HG02981 (cell line): ENCODE measurements at regions not wholly inside any gene's neighbourhood (a gene's known extent, or its start where the extent isn't known, plus 50 kb on each side); places are given as distances from the start of the nearest gene placed in this dataset.

Source experiments
- ATAC-seq: cut with Tn5 transposase; IDR thresholded peaks from one replicate; pipeline ENCODE4 v1.9.1; 2021; ENCODE audit warnings: mild to moderate bottlenecking, moderate library complexity; ENCODE audit not compliant: unreplicated experiment

DNA sequence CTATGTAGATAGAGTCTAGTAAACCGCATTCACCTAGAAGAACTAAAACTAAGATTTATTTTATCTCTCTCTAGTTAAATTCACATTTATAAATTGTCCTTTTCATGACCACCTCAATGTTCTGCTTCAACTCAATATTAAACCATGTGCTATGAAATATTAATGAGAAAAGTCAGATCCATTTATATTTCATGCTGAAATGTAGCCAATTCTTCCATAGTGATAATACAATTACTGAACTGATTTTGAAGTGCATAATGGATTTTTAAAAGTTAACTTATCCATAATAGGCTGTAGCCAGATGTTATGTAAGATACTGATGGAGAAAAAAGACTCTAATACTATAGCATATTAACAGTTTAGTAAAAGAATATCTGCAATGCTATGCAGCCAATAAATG lies 479.7 kb upstream of the PCDH15 start:
- ATAC-seq = no peak

DNA sequence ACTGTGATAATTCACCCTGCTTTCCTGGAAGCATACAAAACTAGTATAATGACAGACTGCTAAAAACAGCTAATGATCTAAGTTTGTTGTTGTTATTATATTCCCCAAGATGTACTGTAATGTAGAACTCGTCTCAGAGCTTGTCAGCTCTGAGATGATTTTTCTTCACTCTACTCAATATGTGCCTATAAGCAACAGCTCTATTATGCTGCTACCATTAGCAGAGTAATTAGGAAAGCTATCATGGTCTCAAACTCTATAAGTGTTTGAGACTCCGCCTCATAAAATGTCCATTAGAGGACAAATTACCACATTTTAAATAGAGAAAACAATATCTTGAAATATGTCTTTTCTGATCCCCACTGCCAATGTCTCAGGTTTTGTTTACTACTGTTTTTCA lies 476.5 kb upstream of the PCDH15 start:
- no peak for ATAC-seq

DNA sequence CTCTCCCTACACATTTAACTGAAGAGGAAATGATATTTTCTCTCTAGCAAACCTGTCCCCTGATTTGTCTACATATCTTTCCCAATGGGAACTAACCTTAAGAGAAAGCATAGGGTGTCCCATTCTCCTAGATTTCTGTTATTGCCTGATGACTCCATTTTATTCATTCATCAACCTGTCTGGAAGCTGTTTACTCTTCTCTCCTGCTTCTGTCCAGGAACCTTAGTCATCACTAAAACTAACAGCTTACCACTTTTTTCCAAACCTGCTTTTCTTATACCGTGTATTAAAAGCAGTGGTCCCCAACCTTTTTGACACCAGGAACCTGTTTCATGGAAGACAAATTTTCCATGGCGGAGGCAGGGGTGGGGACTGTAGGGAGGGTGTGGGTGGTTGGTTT lies 473.3 kb upstream of the PCDH15 start:
- no peak for ATAC-seq

DNA sequence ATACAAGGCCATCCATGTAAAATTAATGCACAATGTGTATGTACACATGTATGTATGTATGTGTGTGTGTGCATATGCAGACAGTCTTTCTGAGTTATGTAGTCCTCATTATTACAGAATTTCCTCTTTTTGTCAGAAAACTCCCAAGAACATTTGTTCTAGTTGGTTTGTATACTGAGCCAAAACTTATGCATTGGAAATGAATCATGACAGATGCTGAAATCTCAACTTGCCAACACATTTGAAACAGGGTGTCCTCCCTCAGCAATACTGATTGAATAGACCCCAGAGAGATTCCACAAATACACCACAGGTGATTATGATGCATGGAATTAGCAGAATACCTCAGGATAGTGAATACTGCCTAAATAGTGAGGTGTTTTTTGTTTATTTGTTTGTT lies 472.9 kb upstream of the PCDH15 start:
- ATAC-seq = no peak

DNA sequence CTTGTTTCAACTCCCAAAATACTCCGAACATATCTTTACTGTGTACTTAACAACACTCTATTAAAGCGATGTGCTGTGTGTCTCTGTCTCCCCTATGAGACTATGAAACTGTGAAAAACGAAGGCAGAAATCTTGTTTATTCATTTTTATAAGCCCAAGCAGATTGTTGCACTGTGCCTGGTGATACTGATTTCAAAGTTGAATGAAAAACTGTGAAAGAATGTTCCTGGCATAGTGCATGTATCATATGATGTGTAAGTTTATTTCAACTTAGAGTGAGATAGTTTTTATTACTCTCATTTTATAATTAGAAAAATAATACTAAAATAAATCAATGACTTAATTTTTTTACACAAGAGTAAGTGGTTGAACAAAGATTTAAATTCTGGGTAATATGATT lies 471.9 kb upstream of the PCDH15 start:
- ATAC-seq = no peak

DNA sequence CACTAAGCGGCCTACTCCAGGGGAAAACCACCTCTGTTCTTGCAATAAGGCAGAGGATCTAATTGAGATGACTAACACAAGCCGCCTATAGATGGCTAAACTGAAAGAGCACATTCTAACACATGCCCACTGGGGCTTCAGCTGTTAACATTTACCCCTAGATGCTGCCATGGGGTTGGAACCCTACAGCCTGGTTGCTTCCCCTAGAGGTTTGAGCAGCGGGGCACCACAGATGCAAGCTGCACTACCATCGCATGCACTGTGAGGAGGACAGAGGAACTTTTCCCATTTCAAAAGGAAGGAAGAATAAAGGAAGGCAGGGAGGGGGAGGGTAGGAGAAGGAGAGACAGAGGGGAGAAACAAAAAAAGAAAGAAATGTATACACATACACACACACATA lies 465.8 kb upstream of the PCDH15 start:
- ATAC-seq = no peak

DNA sequence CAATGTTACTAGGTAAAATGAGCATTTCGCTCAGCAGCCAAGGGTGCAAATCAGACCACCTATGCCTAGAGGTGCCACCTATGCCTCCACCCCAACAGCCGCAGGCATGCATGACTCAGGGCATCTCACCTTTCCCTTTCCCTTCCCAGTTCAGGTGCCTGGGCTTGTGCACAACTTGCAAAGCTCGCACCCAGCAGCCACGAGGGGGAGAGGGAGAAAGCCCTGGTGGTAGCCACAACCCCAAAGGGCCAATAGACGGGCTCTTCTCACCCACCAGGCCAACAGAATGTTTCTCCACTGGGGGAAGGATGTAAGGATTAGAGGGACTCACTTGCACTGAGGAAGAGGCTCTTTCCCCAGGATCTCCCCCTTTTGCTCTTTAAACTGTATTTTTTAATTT lies 462.3 kb upstream of the PCDH15 start:
- ATAC-seq = no peak

DNA sequence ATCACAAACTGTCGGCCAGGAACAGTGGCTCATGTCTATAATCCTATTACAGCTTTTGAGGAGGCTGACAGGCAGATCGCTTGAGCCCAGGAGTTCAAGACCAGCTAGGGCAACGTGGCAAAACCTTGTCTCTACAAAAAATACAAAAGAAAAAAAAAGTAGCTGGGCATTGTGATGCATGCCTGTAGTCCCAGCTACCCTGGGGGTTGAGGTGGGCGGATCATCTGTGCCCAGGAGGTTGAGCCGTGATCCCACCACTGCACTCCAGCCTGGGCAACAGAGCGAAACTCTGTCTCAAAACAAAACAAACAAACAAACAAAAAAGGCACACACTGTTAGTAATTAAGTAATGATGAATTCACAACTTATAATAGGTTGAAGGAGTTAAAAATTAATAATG lies 441.5 kb upstream of the PCDH15 start:
- no peak for ATAC-seq

DNA sequence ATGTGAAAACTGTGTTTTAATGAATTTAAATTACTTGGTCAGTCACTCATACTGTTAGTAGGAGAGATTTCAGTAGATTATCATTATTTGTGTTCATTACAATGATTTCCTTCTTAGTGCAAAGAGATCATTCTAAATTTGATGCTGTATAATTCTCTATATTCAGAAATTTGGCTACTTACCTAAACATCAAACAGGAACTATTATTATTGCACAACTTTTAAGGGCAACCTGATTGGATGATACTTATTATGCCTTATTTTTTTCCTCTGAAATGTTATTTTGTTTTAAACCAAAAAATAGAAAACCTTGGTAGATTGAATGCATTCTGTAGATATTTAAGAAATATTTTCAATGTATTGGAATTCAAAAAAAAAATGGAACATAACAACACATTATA lies 436.4 kb upstream of the PCDH15 start:
- ATAC-seq = no peak

DNA sequence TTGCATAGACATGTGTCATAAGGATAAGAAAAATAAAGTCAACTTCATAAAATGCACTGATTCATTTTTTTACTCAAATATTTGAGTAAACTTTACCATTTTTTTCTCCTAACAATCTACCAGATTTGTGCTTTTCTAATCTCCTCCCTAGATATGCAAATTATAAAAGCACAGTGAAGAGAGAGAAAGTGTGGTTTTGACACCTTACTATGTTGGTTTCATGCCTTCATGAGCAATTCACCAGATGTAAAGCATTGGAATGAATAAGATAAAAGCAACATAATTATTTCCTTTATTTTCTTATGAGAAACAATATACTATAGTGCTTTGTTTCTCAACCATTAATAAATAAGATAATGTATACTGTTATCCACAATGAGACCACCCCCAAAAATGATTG lies 432.5 kb upstream of the PCDH15 start:
- peak; percentile 94 for ATAC-seq

DNA sequence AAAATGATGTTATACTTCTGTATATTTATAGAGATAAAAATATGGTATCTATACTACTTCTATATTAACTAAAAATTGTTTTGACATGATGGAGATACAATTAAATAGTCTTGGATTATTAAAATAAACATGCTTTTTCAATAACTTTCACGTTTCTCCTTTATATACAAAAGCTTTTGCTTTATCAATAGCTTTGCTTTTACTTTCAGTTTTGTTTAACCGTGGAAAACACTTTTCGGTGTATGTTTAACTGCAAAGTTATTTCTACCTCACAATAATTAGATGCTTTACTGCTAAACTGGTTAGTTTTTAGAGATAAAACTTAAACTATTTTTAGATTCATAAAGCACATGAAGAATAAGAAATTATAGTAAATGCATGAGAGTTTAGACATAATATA lies 432.1 kb upstream of the PCDH15 start:
- ATAC-seq = no peak

DNA sequence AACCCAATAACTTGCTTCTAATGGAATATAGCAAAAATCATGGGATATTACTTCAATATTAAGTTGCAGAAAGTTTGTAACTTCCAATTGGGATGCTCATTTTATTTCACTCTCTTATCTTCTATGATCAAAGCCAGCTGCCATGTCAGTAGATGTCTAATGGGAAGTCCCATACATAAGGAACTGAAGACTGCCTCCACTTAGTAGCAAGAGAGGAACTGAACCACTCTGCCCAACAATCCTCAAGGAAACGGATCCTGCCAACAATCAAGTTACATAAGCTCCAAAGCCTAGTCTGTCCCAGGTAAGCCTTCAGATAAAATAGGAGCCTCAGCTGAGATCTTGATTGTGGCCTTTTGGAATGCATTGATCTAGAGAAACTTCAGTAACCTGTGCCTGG lies 431.5 kb upstream of the PCDH15 start:
- ATAC-seq = no peak

DNA sequence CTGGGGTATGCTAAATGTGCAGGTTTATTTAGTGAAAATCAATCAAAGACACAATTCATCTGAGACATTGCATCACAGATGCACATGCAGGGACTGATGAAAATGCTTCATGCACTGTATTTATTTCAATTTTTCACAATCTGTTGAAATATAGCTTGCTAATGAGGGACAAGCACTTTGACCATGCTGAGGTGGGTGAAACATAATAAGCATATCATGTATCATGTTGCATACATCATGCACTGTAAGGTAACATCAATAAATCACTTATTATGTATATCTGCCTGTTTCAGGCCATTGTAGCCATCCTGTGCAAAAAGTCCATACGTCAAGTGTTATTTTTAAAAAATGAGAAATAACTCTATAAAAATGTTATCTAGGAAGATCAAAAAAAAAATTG lies 426.9 kb upstream of the PCDH15 start:
- ATAC-seq = no peak

DNA sequence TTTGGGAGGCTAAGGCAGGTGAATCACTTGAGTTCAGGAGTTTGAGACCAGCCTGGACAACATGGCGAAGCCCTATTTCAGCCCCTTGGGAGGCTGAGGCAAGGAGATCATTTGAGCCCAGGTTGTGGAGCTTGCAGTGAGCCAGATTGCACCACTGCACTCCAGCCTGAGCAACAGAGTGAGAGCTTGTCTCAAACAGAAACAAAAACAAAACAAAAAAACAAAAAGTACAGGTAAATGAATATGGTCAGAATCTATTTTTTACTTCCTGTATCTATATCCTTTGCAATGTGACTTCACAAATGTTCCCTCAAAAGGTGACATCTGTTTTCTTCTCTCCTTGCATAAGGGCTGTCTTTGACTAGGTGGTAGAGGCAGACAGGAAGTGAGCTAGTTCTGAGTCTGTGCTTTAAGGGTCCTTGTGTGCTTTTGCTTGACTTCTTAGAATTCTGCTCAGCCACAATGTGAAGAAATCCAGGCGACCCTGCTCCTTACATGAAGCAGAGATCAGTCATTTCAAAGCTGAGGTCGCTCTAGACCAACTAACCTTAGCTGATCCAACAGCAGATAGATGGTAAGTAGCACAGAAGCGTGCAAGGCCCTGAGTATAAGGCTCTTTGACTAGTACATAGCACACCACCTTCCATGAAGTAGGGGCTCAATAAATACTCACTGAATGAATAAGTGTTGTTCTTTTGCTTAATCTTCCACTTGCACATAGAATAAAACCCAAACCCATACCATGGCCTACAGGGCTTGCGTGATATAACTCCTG lies 423.2 kb upstream of the PCDH15 start:
- ATAC-seq = no peak

DNA sequence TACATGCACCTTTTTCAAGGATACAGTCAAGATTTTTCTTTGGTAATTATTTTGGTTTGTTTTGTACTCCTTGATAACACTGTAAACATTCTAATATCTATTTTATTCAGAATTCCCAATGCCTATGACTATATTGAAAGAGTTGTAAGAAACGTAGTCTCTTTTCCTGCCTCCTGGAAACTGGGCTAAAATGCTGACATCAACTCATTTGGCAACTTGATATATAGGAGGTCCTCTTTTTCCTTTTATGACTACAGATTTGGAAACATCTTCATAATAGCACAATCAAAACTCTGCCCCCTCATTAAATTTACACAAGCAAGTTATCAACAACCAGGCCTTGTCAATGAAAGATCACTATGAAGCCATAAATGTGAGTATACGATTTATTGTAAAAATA lies 422.3 kb upstream of the PCDH15 start:
- no peak for ATAC-seq

DNA sequence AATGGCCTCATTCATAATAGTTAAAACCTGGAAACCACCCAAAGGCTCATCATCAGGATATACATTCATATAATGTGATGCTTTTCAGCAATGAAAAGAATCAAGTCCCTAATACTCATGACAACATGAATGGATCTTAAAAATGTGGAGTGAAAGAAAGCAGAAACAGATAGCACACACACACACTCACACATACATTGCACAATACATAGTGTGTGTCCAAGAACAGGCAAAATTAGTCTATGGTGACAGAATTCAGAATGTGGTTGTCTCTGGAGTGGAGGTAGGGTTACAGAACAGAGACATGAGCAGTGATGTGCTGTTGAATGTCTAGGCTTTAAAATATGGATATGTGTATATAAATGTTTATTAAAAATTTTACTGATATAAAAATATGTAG lies 419.9 kb upstream of the PCDH15 start:
- ATAC-seq = no peak

DNA sequence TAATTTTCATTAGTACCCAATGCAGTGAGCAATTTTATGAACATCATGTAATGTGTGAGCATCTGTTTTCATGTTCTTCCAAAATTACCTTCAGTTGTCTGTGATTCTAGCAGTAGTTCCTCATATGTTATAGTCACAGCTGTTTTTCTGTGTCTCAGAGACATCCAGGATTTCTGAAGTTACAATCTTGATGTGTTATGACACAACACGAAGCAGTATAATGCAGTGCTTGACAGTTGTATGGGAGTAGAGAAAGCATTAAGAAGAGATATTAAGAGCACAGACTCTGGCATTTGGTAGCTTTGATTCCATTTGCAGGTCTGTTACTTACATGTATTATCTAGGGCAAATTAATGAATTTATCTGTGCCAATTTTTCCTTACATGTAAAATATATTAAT lies 414.7 kb upstream of the PCDH15 start:
- ATAC-seq = no peak

DNA sequence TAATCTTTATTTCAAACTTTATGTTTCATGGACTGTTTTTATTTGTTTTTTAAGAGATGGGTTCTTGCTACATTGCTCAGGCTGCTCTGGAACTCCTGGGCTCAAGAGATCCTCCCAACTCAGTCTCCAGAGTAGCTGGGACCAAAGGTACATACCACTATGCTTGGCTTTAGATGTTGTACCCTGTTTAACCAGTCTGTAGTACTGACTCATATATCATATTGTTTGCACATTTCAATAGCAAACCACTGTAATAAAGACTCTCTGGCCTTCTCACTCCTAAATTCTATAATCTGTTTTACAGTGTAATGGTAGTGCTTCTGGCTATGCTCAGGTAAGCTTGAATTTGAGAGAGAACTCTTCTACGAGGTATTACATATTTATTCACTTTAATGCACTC lies 413.6 kb upstream of the PCDH15 start:
- ATAC-seq = no peak

DNA sequence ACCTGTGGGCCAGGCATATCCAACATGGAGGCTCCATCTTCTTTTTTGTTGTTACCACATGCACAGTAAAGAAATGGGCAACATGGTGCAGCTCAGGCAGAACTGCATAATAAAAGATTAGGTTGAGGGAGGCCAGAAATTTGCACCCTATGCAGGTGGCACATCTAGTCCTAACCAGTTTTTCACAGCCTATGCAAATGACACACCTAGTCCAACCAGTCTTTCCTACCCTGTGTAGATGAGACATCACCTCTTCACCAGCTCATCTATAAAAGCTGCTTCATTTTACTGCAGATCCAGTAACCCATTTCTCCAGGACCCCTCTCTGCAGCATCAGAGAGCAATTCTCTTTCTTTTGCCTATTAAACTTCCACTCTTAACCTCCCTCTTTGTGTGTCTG lies 411.0 kb upstream of the PCDH15 start:
- ATAC-seq = no peak

DNA sequence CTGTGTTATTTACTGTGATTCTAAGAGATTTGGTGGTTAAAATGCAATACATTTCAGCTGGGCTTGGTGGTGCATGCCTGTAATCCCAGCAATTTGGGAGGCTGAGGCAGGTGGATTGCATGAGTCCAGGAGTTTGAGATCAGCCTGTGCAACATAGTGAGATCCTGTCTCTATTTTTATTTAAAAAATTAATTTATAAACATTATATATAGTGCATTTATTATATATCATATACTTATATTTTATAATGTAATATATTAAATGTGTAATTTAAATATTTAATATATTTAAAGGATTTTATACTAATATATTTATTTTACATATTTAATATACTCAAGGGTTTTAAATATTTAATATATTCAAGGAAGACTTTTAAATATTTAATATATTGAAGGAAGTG lies 402.8 kb upstream of the PCDH15 start:
- ATAC-seq = no peak

DNA sequence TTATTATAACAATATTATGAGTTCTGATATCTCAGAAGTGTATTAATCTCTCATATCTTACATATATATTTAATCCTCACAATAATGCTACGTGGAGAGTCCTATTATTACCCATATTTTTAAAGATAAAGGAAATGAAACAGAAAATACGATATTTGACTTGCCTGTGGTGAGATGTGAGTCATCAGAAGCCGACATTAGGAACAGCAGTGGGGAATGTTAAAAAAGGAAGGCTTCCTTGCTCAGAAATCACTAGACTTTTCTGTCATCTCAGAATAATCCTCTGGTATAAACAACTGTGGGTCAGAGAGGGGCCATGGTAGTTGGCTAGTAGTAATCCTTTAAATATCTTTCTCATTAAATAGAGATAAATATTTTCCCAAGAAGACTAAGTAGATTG lies 402.3 kb upstream of the PCDH15 start:
- no peak for ATAC-seq

DNA sequence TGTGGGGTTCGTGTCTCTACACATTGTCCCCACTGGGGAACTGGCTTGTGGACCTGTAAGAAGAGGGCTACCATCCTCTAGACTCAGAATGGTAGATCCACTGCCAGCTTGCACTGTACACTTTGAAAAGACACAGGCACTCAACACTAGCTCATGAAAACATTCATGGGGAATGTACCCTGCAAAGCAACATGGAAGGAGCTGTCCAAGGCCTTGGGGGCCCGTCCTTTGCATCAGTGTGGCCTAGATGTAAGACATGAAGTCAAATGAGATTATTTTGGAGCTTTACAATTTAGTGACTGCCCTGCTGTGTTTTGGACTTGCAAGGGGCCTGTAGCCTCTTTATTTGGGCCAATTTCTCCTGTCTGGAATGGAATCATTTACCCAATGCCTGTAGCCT lies 399.0 kb upstream of the PCDH15 start:
- no peak for ATAC-seq

DNA sequence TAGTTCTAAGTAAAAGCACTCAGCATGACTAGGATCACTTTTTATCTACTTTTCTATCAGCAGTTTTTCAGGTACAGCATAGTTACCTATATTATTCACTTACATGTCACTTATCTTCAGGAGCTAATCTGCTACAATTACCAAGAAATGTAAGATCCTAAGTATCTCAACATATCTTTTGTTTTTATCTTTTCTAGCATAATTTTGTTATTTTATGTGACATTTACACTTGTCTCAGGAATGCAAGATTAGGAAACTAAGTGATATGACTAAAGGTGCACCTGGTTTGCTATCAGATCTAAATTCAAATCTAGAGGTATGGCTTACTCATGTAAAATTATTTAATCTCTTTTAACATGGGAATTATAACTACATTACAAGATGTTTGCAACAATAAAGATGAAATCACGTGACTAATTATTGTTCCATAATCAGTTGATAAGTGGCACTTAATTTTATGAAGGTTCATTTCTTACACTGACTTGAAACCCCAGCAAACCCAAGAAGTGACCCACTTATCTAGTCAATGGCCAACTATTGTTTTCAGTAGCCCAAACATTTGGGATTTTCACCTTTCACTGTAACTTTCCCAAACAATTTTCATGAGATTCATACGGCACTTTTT lies 390.3 kb upstream of the PCDH15 start:
- ATAC-seq = no peak
